ENCODE measurements at regions not wholly inside any gene's neighbourhood (a gene's known extent, or its start where the extent isn't known, plus 50 kb on each side); places are given as distances from the start of the nearest gene placed in this dataset.
"Not testable (repeated sequence)": the region's sequence is repeated elsewhere in the genome, so short reads cannot be mapped to it uniquely, and the experiment has no call there.

DNA sequence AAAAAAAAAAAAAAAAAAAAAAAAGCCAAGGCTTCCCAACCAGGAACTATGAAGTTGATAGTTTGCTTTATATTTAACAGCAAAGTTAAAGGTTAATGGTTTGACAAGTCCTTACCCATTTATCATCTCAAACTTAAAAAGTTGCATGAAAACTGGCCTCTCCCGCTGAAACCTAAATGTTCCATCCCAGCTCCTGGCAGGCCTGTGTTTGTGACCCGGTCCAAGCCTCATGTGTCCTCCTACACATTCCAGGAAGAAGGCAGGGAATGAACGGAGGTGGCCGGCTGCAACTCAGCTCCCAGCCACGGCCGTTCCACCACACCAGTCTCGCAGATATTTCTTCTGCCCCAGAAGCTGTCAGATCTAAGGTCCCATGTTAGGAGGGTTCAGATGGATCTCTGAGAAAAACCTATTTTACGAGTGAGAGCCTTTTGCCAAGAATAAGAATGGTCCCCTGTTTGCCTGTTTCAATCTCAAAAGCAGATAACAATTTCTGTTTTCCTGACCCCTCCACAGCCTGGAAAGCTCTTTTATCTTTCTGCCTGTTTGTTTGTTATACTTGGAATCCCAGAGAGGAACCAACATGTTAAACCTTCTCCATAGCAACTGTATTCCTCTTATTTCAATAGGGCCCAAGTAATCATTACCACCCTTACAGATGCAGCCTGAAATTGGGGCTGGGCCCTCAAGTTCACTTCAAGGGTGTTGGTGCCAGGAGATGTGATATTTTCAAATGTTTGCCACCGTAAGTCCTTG is 56.5 kb downstream of the KCTD12 start:
- no peak for DNase-seq

DNA sequence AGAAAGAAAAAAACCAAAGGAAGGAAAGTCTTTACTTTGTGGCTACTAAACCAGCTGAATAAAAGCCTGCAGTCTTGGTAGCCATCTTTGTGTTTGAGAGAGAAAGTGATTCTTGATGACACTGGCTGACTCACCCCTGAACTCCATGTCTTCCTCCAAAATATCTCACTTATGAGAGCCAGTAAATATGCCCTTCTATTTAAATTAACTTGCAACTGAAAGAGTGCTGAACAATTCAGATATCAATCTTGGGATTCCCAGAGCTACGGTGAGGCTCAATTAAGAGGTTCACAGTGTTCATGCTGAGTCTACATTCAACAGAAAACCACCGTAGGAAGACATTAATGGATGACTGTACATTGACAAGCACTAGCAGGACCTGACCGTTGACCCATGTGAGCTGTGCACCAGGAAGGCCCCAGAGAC is 57.9 kb downstream of the KCTD12 start:
- no peak for DNase-seq

DNA sequence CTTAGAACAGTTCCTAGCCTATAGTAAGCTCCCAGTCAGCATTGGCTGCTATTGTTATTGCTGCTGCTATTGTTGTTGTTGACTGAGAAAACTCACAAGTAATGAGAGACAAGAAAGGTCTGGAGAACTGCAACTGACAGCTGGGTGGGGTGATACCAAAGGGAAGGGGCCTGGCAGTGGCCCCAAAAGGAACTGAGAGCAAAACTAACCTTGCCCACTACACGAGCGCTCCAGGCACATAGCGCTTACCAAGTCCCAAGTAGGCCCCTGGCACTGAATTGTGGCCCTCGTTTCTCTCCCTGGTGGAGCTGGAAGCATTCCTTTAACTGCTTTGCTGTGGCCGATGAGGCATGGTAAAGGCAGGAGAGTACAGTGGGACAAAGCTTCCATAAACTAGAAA is 59.7 kb downstream of the KCTD12 start:
- DNase-seq, result no peak

DNA sequence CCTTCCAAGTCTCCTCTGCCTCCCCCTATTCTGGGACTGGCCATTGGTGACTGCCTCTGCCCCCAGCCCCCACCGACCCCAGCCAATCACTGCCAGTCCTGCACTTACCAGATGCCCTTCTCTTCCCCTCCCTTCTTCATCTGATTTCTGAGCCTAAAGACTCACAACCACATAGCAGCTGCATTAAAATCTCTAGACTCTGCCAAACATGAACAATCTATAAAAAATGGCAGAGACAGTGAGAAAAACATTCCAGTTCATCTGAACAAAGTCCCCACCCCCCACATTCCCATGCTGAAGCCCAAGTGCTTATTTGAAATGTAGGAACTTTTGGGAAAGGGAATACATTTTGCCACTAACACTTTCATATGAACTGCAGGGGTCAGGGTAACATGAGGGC is 60.8 kb downstream of the KCTD12 start:
- no peak for DNase-seq

DNA sequence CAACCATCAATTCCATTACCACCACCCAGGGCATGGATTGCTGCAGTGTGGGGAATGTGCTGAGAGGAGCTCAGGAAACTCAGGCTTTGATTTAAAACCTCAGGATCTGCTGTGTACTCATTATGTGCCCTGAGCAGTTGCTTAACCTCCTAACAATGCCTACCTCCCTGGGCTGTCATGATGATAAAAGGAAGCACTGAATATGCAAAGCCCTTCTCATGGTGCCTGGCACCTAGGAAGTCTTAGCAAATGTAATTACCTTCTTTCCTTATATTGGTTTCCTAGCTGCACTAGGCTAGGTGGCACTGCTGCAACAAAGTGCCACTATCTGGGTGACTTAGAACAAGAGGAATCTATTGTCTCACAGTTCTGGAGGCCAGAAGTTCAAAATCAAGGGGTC is 62.2 kb downstream of the KCTD12 start:
- DNase-seq, result no peak

DNA sequence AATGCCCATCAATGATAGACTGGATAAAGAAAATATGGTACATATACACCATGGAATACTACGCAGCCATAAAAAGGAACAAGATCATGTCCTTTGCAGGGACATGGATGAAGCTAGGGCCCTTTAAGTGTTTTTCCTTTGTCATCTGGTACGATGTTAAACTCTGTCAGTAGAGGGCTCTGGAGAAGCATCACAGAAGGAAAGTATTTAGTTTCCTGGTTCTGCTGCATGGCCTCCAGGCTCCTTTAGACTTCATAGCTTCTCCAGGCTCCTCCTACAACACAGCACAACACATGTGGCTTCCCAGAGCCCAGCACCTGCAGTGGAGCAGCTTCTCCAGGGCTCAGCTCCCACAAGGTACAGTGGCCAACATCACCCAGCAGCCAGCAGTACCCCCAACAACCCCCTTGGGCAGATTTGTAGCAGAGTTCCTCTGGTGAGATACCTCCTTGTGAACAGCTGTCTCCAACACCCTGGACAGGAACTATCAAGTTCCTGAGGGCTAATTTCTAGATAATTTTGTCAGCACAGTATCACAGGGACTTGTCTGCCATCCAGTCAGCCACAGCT is 63.4 kb downstream of the KCTD12 start:
- no peak for DNase-seq

DNA sequence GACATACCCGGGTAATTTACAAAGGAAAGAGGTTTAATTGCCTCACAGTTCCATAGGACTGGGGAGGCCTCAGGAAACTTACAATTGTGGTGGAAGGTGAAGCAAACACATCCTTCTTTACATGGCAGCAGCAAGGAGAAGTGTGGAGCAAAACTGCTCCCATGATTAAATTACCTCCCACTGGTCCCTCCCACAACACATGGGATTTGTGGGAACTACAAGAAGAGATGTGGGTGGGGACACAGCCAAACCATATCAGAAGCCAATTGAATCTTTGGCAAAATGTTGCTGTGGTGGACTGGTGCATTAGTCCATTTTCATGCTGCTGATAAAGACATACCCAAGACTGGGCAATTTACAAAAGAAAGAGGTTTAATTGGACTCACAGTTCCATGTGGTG is 65.0 kb downstream of the KCTD12 start:
- not testable (repeated sequence) for DNase-seq

DNA sequence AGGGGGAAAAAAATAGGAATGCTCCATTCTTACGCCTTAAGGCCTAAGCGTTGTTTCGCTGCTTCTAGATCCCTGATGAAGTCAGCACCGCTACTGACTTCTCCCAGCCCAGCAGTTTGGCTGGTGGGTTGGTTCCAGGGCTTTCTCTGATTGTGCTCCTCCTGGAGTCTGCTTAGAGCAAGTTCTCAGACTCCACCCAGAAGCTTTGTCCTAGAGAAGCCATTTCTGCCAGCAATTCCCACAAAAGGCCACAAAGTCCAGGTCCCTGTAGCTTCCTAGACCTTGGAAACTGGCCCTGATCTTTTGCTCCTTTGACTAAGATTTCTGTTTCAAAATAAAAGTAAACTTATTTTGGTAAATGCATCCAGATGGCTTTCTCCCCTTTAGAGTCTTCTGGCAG is 65.4 kb downstream of the KCTD12 start:
- no peak for DNase-seq

DNA sequence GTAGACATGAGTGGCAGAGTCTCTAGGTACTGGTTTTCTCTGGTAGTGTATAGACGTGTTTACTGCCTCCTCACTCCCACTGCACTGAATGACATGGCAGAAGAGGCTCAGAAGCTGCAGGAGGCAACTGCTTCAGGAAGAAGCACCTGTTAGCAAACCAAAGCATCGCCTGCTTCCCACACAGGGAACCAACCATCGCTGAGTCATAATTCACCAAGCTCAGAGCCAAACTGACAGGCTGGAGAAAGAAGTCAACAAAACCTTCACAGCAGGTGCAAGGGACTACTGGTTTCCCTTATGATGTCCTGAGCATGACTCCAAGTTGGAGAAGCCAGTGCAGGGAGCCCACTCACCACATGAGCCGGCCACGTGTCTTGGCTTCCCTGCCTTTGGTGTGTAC is 69.8 kb downstream of the KCTD12 start:
- DNase-seq, result no peak

DNA sequence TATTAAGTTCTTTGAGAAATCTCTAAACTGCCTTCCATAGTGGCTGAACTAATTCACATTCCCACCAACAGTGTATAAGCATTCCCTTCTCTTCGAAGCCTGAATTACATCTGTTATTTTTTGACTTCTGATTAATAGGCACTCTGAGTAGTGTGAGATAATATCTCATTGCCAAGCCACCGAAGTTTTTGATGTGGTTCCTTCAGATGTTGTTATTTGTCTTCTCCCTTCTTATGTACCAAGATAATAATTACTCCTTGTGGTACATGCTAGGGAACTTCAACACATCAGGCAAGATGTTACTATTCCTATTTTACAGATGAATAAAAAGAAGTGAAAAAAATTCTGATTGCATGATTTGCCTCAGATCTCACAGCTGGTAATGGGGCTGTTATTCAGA is 70.9 kb downstream of the KCTD12 start:
- DNase-seq, result no peak

DNA sequence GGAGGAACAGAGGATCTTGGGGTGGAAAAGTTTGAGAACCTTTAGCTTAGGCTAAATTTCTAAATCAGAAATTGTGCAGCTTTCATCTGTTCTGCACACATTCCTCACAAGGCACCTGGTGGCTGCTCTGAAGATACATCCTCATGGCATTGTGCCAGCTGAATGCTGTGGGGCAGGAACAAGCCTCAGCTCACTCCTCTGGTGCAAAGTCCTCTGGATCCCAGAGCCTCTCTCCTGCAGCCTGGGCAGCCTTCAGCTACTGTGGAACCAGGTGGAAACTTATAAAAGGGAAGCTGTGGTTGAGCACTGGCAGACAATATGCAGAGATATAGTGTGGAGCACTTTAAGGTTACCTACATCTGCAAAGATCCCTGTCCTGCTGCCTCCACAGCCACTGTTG is 72.3 kb downstream of the KCTD12 start:
- DNase-seq, result no peak

DNA sequence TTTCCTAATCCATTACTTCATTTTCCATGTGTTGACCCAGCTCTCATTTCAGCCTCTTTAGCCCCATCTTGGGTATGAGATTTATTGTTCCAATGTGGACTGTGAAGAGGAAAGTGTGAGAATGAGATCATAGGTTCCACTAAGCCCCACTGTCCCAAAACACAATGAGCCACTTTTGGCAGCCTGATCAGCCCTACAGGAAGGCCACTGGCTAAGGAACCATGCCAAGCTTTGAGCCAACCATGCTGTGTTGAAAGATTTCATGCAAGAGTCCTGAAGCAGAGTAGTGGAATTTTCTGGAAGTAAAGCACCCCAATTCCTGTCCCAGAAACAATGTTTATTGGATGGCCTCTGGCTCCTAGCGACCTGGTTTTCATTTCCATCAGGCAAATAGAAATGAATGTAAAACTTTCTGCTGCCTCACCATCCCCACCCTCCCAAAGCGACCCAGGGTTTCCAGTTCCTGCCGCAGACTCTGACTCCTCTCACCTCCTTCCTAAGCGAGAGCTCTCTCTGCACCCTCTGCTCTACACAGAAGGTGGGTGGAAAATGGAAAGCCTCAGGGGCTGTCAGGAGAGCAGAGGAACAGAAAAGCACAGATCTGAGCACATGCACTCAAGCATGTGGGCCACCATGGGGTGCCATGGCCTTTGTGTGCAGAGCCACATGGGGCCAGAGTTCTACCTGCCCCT is 73.1 kb downstream of the KCTD12 start:
- no peak for DNase-seq

DNA sequence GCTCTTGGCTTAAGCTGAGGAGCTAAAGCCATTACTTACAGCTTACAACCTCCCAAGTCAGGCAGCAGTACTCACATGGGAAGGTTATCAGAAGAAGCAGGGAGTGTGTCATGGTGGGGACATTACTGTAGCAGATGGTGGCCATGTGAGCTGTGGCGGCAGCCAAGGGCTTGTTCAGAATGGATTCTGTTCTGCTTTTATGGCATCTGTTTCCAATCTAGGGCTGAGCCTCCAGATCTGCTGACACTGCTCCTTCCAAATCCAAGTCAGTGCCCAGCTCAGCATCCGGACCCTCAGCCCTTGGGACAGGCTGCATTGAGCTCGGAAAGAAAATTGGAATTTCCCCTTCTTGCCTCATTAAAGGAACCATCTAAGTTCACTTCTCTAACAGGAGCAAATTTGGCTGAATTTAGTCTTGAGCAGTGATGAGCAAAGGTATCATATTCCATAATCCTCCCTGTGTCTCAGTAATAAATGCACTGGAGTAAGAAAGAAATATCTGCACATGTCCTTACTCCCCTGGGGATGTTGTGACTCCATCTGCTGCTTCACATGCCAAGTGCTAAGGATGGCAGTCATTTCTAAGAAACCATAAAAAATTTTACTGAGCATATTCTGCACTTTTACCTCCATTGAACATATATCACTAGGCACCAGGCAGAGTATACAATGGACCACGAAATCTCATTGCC is 73.9 kb downstream of the KCTD12 start:
- no peak for DNase-seq

DNA sequence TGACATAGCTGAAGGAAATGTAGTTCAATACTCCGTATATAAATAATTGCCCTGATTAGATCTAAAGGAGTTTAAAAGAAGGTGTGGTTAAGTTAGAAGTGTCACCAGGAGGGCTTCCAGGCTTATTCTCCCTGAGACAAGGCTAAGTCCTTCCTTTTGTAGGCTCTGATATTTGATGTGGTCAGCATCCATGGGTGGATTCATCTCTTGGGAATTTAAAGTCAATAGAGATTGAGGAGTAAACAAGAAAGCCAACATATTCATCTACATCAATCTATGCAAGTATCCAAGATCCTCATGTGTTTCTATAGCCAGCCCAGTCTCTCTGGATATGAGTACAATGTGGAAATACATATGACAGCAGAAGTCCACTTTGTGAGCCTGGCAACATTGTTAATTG is 76.8 kb downstream of the KCTD12 start:
- DNase-seq, result no peak

DNA sequence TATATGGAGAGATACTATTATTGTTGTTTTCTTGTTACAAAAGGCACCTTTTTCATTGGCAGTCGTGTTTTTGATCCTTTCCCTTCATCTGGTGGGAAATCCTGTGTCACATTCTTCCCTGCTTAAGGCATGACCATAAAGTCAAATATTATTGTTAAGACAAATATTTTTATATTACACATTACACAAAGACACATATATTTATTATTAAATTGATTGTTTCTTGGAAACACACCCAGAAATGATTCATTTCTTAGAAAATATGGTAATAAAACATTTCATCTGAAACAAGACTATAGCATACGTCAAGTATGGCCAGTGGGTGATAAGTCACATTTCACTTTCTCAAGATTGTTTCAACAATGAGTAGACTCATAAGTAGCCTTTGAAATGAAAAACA is 77.3 kb downstream of the KCTD12 start:
- no peak for DNase-seq

DNA sequence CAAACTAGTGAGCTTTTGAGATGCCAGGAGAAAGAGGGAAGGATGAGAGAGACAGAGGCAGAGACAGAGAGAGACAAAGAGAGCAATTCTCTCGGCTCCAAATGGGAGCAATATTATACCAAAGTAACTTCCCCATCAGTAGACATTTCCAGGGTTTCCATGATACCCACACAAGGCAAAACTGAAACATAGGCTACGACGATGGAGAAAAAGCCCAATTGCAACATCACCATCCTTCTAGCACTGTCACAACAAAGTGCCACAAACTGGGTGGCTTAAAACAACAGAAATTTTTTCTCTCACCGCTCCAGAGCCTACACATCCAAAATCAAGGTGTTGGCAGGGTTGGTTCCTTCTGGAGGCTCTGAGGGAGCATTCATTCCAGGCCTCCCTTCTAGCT is 81.4 kb downstream of the KCTD12 start:
- no peak for DNase-seq

DNA sequence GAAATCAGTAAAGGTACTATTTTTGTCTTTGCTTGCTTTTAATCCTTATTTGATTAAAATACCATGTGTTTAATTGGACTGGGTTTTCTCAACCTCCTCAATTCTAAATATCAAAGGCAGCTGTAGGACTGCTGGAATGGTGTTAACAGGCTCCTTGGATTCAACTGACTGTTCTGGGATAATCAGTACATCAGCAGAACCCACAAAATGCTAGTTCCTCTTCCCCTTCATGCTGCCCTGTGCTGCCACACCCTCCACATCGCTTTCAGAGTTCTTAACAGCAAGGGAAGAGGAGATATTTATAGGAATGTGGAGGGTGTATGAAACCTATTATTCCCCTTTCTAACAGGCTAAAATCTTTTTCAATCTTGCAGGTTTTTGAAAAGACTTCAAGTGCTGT is 82.4 kb downstream of the KCTD12 start:
- DNase-seq, result no peak

DNA sequence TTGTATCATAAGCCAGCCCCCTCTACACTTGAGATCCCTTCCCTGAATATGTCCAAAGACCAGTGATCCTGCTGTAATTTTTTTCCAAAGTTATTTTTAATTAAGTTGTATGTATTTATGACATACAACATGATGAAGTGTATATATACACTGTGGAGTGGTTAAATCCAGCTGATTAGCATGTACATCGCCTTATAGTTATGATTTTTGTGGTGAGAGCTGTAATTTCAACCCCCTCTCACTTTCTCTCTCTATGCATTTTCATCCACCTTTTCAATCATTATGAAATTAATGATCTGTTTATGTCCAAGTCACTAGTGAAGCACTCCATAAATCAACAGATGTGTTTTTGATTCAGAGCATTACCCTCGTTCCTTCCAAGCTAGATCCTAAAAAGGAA is 85.3 kb downstream of the KCTD12 start:
- no peak for DNase-seq

DNA sequence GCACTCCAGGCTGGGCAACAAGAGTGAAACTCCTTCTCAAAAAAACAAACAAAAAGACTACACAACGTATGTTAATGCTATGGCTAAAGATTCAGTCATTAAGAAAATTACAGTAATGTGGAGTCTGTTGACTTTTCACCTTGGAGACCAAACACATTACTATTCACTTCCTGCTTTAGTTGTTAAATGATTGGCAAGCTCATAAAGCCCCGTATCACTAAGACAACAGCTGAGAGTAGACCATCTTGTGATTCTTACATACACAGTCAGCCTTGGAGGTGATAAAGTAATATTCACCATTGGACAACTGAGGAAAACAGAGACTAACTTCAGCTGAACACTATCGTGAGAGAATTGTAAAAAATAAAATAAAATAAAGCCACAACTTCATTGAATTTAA is 86.5 kb downstream of the KCTD12 start:
- DNase-seq, result no peak

DNA sequence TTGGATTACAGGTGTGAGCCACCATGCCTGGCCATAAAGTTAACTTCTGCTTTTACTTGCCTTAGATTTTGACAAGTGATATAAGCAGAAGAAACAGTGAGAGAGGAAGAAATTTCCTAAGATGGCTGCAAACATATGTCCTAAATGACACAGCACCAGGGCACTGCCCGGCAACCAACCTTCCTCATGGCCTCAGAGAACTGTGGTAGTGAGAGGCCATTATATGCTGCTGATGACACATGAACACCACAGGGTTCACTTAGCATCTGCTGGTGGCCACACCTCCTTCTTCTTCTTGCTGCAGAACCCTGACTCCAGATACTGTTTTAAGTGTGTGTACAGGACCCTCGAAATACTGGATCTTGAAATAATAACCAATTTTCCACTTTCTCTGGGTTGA is 88.2 kb downstream of the KCTD12 start:
- no peak for DNase-seq

DNA sequence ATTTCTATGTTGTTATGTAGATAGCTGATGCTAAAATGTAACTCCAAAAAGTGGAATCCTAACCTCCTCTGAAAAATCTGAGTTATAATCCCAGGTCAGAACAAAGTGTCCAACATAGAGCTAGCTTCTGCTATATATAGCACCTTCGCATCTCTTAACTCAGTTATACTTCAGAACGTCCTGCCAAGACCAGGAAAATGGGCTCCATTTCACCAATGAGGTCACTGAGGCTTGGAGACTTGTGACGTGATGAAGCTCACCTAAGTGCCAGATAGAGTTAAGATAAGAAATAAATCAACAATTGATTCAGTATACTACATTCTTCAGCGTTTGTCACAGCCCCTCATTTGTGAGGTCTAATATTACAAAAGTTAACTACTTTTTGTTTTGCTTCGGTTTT is 88.8 kb downstream of the KCTD12 start:
- no peak for DNase-seq

DNA sequence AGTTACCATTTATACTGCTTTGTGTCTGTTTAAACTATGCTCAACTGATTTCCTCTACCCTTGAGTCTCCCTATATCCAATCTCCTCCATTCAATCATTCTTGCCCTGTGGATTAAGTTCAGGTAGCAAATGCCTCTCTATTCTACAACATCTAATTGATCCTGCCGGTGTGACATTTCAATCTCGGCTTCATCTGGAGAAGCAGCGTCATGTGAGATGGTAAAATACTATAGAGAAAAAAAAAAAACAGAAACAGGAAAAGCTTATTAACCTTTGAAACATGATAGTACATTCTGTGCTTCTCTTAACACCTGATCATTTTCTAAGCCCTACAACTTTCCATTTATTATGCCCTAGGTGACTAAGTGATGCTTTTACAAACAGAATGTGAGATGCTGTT is 89.4 kb downstream of the KCTD12 start:
- DNase-seq, result no peak

DNA sequence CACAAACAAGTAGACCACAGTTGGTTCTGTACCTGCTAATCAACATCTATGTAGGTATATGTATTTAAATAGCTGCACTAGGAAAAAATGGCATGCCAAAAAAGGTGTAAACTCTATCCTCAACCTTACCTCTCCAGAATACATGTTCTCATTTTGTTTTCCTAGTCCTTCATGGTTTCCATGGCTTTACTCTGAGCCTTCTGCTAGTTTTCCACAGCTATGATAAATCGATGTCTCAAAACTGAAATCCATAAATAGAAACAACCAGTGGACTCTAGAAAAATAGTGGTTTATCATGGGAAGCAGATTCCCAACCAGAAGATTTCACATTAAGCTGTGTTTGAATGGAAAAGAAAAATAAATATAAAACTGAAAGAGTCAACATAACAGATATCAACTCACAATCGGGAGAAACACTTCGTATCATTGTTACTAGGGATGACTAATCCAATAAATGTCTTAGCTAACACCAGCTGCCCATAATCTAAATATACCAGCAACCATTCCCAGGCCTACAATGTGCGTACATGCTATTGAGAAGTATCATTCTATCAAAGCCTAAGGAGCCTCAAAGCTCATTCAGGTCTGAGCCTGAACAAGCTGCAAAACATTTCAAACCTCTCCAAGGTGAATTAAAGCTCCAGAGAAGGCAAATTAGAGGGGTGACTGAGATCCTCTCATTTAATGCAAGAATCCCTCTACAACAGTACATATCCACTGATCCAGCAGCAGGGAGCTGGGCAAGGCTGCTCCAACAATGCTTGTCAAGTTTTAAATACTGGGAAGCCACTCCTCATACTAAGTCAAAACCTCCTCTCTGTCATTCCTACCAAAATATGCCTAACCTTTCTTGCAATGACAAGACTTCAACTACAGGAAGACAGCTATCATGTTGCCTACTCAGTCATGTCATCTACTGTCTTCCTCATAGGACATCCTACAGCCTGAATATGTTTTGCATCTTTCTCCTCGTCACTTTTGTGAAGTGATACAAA is 90.2 kb downstream of the KCTD12 start:
- DNase-seq, result no peak
